GM19372 (cell line): ENCODE measurements at regions not wholly inside any gene's neighbourhood (a gene's known extent, or its start where the extent isn't known, plus 50 kb on each side); places are given as distances from the start of the nearest gene placed in this dataset.
A peak's percentile ranks its signal among the peaks of the same experiment; 100 is the strongest.

Source experiments
- ATAC-seq: cut with Tn5 transposase; IDR thresholded peaks from one replicate; pipeline ENCODE4 v1.9.1; 2021; ENCODE audit warnings: mild to moderate bottlenecking, low read depth, moderate library complexity; ENCODE audit not compliant: unreplicated experiment

DNA sequence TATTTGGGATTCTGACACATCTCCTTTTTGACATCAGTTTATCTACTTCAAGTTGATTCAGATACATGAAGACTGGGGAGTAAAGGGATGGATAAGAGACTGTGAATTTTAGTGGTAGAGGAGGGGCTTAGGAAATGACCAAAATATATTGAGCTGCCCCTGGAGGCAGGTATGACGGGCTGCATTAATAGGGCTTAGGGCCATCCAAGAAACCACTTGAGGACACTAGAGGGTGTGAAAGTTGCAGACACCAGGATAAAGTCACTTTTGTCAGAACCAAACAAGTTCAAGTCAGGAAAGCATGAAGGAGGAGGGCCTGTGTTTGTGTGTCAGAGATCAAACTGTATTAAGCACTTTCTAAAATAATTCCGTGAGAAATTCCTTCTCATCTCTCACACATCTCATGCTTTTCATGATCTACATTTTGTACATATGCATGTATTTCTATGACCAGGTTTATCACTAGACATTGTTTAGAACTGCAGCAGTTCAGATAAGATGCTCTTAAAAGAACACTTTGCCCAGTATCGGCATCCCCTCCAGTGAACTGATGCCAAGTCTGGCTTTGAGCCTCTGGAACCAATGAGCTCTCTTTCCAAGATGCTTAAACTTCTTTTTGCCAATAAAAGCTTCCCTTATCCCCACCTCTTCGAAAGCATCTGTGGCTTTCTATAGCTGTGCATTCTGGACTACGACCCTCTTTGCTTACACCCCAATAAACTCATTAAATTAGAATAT lies 136.9 kb downstream of the SLC38A1 start:
- no peak for ATAC-seq

DNA sequence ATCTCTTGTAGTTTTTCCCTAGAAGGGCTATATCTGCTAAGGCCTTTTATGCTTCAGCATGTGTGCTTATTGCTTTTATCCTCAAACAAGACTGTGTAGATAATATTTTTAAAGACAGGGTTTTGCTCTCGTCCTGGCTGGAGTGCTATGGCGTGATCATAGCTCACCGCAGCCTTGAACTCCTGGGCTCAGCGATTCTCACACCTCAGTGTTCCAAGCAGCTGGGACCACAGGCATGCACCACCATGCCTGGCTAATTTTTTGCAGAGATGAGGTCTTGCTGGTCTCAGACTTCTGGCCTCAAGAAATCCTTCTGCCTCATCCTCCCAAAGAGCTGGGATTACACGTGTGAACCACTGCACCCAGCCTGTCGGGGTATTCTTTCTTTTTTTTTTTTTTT lies 137.3 kb upstream of the SCAF11 start:
- ATAC-seq = no peak

DNA sequence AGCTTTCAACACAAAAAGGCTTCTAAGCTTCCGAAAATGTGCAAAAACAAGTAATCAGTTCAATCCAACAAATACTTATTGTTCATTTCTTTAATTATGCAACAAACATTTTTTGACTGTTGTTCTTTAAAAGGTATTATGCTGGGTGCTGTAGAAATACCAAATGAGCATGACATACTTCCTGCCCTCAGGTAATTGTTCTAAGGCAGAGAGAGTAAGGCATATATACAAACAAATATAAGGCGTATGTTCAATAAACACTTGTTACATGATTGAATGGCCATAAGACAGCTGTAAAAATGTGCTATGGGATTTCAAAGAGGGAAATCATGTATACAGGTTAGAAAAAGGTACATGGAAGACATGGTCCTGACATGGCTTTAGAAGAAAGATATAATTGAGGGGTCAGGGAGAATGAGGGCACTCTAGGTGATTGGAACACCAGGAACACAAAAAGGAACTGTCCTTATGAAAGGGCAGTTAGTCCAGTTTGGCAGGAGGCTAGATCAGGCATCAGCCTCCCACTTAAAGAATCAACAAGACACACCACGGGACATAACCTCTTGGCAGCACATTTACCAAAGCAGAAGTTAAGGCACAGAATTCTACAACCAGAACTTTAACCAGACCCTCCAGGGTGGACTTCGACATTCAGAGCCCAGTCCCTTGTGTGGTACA lies 135.8 kb upstream of the SCAF11 start:
- no peak for ATAC-seq

DNA sequence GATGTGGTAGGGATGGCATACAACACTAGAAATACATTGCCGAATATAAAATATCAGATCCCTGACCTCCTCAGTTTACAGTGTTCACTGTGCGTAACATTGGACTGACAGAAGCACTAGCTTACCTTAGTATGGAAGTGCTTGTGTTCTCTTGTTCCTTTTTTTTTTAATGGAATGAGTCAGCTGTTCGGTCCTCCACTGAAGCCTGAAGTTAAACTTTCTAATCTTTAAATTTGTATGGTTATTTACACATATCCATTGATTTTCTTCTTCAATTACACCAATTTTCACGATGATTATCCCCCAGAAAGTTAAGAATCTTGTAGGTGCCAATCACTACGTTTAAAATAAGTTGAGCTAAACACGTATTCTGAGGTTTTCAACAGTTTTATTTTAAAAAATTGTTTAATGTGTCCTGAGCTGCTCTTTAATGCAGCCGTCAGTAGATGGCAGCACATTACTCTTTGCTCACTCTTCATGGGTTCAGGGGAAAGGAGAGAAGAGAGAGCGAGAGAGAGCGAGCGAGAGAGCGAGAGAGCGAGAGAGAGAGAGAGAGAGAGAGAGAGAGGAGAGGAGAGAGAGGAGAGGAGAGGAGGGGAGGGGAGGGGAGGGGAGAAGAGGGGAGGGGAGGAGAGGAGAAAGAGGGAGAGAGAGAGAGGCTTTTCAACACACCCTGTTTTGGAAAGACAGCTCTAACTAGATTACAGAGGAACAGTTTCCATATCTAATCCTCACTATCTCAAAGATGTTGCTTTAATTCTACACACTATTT lies 134.7 kb upstream of the SCAF11 start:
- ATAC-seq = no peak

DNA sequence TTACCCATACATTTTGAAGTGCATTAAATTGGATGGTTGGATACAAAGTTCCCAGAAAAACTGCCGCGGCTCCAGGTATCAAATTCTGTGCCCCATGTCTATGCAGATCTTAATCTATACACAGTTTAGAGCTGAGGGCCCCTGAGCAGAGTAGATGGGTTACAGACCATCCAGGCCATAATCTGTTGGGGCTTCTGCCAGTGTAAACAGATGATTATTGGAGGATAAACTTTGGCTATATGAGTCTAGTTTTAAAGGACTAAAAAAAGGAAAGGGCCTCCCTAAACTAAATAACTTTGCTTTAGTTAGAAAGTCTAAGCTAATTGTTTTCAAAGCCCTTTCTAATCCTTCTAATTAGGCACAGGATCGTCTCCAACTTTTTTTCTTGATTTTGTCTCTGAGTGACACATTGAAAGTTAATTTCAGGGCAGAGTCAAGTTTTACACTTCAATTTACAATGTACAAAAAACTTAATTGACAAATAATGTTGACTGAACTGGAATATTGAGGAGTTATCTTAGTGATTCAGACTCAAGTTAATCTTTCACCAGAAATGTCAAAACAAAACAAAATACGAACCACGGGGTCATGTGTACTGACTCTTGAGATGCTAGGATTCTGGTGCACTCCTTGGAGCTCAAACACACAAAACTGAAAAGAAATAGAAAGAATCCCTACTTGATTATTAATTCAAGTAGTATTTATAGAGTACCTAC lies 133.9 kb upstream of the SCAF11 start:
- no peak for ATAC-seq

DNA sequence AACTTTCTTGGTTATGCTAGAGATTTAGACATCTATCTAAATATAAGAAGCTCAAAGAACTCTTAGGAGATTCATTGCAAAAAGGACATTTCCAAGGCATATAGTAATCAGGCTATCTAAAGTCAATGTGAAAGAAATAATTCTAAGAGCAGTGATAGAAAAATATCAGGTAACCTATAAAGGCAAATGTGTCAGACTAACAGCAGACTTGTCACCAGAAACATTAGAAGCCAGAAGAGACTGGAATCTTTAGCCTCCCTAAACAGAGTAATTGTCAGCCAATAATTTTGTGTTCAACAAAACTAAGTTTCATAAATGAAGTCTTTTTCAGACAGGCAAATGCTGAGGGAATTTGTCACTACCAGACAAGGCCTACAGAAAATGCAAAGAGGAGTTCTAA lies 122.0 kb upstream of the SCAF11 start:
- ATAC-seq = no peak

DNA sequence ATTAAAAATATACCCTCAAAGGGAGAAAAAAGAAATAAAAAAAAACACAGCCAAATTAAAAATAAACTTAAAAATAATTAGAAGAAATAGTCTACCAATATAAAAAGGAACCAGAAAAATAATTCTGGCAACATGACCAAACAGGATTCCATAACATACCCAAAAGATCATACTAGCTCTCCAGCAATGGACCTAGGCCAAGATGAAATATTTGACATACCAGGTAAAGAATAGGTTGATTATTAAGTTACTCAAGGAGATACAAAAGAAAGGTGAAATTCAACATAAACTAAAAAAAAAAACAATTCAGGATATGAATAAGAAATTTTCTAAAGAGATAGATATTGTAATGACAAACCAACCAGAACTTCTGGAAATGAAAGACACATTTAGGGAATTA lies 121.3 kb upstream of the SCAF11 start:
- ATAC-seq = no peak

DNA sequence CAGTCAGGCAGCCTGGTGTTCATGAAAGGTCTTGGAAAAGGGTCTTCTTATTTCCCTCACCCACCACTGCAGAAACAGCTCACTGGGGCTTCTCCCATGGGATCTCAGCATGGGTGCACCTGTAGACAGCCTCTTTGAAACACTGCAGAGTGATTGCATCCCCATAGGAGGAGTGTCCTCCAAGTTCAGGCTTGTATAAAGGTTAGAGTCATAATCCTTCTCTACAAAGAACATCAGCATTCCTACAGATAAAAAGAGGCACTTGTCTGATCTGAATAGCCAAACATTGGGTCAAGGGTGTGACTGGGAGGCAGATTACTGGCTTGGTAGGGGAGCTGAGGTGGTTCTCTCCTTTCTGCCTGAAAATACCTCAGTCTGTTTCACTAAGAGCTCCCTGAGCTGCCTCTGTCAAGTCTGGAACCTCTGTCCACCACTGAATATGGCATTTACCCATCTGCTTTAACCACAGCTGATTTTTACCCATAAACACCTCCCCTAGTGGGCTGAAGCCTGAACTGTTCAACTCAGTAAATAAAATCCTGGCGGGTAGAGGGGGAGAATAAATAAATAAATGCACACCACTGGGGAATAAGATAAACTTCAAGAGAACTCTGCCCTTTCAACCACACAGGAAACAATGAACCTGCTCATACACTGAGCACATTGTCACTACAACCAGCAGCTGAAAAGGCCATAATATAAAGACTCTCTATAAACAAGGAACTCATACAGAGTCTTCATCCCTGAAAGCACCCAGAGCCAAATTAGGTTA lies 120.7 kb upstream of the SCAF11 start:
- no peak for ATAC-seq

DNA sequence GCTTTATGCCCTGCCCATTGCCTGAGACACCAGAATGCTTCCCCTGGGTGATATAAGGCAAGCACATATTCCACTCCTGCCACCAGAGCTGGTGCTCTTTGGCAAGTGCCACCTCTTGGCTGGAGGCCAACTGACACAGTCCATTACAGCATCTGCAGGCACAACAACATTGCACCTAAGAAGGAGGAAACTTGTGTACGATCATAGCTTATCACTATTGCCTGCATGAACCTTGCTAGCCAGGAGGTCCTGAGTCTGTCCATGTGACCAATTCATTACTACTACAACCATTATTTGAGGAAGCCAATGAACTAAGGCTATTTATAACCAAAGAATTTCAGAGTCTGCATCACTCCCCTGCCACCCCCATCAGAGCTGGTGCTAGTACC lies 119.8 kb upstream of the SCAF11 start:
- no peak for ATAC-seq

DNA sequence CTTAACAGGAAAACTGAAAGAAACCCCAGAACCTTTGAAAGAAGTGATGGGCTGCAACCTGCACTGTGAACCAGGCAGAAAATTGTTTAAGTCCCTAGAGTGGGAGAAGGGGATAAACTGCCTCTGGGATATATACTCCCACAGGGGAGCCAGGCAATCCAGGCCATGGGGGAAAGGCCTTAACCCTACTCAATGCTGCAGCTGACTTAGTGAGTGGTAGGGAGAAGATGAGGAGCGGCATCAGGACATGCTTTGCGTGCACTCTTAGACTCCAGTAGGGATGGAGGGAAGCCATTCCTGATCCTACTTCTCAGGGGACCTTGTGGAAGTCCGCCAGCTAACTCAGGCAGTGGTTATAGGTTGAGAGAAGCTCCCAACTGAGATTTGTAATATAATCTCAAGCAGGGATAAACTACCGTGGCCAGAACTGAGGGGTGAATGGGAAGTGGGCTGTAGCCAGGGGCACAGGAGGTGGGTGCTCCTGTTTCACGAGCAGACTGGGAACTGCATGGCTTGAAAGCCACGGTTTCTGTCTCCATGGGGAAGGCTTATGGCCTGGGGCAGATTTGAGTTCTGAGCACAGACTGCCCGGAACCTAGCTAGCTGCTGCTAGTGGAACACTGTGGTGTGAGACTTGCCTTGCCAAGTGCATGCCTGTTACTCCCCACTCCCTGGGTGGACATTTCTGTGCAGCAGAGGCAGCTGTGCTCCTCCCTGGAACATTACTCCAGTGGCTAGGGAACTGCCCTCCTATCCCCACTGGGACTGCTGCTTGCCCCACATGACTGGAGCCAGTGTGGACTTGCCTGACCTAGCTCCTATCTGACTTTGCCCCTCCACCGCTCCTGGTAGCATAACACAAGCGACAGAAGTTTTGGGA lies 119.2 kb upstream of the SCAF11 start:
- no peak for ATAC-seq

DNA sequence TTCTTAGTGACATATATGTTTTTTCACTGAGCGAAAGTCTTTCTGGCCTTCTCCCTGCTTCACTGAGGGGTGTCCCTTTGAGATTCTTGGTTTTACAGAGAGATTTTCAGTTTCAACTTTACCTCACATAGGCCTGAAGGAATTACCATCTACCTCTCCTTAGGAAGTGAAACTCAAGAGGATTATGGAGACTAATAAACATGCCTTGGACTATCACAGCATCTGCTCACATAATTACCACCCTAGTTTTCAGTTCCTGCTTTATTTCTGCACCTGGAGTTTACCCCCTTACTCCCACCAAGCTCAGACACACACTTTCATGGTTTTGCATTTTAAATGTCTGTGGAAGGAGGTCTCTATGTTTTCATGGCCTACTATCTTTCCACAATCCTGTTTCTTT lies 118.3 kb upstream of the SCAF11 start:
- ATAC-seq = peak; percentile 84

DNA sequence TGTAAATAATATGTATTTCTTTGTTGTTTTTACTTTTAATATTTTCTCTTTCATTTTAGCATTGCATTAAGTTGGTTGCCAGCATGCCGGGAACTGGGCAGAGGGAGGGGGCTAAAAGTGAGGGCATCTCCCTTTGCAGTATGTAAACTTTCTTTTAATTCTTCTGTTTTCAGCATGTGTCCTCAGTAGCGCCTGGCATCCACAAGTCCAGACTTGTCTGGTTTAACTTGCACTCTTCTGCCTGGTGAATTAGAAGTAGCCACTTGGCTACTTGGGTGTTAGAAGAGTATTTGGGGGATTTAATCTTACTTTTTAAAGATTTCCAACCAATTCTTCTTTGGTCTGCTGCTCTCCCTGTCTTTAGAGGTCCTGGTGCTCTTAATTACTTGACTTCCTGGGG lies 117.2 kb upstream of the SCAF11 start:
- ATAC-seq = no peak

DNA sequence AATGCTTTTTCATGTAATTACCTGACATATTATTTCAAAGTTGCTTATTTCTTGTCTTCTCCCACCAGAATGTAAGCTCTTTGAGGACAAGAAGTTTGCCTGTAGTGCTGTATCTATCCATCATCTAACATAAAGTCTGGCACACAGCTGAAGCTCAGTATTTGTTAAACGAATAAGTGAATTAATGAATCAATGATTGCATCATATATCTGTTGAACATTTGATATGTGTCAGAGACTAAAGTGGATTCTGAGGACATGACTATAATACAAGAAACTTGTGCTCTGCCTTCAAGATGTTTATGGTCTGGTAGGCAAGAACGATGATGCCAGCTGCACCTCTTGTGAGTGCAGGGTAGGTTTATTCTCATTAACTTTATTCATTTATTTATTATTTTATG lies 115.4 kb upstream of the SCAF11 start:
- no peak for ATAC-seq

DNA sequence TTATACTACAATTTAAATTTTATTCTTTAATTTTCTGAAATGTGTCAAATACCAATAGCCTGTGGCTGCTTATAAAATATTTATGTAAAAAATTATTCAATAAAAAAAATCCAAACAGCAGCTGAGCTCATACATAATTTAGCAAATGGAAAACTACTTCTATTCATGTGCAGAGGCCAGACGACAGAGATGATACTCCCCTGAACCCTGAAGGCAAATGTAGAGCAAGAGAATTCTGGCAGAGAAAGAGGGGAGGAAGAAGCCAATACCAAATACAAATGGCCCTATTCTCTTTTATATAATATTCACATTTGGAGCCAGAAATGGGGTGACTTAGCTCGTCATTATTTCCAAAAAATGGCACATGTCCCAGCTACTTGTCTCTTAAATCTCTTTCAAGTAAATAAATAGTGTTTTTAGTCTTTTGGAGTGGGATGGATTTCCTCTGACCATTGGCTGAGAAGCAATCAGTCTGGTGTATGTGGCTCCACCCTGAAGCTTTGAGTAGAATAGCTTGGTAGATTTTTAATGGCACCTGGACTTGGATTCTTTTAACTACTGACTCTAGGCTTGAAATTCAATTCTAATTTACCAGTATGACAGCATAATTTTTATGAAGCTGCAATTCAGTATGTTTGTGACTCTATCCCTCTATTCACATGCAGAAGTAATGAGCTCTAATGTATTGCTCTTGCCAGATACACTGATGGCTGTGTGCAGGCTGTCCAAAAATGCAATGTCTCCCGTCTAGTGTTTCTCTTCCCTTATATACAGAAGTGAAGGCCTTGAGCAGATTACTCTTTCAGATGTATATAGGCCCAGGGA lies 113.4 kb upstream of the SCAF11 start:
- ATAC-seq = no peak

DNA sequence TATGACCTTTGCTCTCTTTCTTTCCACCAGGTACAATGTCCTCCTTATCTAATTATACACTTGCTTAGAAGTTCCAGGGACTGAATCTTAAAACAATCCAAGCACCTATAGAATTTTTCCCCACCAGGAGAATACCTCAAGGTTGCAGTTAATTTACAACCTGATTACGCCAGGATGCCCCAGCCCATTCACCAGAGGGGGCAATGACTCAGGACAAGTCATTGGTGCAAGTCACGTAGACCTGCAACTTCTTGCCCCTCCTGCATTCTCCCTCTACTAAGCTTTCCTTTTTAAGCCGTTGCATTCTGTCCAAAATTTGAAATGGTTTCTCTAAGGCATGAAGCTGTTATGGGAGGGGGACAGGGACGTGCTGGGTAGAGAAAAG lies 111.1 kb upstream of the SCAF11 start:
- no peak for ATAC-seq

DNA sequence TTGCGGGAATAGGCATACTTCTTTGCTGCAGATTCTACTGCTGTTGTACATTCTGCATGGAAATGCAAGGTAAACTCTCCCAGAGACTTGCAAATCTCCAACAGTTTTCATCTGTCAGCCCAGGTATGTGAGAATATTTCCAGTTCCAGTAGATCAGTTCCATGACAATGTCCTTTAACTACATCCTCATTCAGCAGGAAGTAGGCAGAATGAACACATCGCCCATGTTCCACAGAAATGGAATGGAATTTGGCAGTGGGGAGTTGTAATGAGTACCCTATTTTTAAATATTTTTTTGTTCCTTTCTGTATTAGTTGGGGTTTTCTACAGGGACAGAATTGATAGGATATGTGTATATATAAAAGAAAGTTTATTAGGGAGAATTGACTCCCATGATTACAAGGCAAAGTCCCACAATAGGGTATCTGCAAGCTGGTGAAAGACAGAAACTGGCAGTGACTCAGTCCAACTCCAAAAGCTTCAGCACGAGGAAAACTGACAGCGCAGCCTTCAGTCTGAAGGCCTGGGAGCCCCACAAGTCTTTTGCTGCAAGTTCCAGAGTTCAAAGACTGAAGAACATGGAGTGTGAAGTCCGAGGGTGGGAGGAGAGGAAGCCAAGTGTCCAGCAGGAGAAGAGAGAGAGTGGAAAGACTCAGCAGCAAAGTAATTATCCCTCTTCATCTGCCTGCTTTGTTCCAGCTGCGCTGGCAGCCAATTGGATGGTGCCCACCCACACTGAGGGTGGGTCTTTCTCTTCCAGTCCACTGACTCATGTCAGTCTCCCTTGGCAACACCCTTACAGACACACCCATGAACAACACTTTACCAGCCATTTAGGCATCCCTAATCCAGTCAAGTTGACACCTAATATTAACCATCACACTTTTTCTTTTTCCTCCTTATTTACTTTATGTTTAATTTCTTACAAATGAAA lies 110.4 kb upstream of the SCAF11 start:
- no peak for ATAC-seq

DNA sequence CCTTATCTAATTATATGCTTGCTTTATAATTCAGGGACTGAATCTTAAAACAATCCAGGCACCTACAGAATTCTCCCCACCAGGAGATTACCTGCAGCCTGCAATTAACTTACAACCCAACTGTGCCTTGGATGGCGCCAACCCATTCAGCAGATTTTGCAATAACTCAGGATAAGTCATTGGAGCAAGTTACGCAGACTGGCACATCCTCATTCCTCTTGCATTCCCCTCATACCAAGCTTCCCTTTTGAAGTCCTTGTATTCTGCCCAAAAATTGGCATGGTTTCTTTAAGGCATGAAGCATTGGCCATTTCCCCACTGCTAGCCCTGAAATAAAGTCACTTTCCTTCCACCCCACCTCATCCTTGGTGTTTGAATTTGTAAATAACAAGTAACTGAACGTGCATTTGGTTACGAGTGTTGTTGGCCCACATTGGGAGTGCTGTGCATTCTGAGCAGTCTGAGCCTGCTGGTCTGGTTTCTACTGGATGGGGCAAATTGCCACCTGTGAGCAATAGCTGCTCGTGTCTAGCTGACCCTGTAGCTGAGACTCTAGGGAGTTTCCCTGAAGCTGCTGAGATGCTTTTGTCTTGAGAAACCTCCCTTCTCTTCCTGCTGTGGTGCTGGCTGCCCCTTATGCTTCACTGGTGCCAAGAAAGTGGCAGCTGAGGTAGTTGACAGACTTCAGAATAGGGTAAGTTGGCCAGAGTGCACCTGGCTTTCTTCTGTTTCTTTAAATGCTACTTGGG lies 99.2 kb upstream of the SCAF11 start:
- ATAC-seq = no peak
